CD4-positive, alpha-beta T cell treated with Interleukin-1 beta for 1 hour (primary cell): ENCODE measurements at regions not wholly inside any gene's neighbourhood (a gene's known extent, or its start where the extent isn't known, plus 50 kb on each side); places are given as distances from the start of the nearest gene placed in this dataset.

ENCODE experiments used
- DNase-seq, 2 donors: peaks; one replicate each; pipeline ENCODE4 v3.0.0-alpha.2; 2020 to 2022

DNA sequence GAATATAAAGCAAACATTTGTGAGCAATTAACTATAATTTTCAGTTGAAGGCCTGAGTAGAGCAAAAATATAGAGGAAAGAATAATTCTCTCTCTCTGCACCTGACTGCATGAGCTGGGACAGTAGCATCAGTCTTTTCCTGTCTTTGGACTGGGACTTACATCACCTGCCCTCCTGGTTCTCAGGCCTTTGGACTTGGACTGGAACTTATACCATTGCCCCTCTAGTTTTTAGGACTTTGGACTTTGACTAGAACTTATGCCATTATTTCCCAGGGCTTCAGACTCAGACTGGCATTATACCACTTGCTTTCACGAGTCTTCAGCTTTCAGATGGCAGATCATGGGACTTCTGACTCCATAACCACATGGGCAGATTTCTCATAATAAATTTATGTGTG, 81.0 kb upstream of the SLC25A13 start:
- DNase-seq, result no peak

DNA sequence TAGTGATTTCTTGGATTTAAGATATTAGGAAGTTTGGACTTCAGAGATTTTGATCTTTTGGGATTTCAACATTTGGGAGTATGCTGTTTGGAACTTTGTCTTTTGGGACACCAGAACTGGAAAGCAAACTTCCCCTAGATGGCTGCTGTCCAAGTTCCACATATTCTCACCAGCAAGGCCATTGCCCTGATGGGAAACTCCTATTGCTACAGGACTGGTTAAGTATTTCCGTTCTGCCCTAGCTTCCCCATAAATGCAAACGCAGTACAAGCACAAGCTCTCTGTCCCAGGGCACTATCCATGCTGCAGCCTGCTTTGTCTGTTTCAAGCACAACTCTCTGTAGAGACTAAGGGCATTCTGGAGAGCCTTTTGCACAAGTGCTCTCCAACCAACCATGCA, 79.3 kb upstream of the SLC25A13 start:
- no peak for DNase-seq

DNA sequence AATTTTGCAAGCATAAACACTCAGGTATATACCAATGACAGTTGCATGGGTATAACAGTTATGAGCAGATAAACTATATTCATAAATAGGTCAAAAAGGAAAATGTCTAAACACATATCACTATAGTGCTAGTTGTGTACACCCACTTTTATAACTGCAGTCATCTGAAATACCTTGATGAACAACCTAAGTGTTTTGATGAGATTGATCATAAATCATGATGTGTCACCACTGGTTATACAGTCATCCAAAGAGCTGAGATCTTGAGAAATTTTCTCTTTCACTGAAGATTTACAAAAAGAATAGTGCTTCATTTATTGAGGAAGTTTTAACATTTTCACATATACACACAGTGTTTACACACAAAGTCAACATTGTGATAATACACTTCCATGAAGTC, 78.6 kb upstream of the SLC25A13 start:
- DNase-seq, result no peak

DNA sequence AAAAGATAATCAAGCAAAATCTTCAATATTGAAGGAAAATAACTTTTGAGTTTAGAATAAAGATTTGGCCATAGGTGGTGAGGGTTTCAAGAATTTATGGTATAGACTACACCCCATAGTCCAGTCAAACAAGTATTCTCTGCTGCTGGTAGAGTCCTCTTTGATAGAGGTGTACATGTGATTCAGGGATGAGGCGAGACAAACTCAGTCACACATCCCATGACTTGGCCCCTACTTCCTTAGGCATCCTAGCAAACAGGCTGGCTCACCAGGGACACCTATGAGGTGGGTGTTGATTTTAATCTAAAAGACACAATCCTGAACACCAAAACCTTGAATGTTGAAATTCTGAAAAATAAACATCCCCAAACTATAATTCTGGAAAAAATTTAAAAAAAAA, 78.1 kb upstream of the SLC25A13 start:
- no peak for DNase-seq

DNA sequence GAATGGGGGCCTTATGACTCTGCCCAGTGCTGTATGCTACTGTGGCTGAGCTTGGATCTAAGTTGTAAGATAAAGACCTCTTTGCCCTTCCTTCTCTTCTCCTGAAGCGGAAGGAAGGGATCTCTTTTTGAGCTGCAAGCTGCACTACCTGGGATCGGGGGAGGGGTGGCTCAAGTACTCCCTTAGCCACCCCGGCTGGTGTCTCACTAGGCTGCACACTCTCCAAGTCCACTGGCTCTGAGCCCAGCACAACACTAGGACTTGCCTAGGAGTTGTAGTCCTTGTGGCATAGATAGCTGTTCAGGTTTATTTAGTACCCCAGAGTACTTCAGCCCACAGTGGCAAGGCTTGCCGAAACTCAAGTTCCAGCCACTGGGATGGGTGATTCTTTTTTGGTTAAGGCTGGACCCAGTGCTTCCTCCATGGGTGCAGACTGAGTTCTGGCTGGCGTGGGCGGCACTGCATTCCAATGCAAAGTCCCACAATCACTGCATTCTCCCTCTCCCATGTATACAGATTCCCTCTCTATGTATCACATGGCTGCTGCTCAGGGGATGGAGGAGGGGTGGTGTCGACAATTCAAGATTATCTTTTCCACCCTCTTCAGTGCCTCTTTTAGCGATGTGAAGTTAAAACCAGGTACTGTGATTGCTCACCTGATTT, 76.2 kb upstream of the SLC25A13 start:
- DNase-seq, result no peak

DNA sequence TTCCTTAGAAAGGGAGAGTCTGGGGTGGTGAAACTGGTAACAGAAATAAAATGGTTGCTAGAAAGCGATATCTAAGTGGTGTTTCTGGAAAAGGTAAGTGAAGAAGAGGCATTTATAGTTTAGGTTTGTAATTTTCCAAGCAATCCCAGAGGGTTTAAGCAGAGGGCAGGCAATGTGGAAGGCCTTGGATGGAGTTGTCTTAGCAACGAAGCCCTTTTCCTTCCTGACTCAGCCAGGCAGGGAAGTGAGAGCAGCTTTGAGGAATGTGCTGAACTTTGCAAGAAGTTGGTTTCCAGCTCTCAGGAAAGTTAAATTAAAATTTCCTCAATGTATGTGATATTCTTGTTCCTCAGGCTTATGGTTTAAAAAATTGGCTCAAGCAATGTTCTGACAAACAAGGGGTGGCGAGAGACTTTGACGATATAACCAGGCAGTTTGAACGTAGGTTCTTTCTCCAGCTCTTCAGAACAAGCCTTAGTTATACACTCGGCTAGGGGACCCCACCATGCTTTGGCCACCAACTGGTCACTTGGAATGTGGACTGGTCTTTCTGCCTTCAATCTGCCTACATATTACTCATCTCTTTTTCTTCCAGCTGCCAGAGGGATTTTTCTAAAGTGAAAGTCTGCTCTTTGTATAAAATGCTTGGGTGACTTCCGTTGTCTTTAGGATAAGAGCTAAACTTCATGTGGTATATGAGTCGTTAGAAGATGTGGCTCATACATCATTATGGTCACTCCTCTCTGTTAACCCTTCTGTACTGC, 66.9 kb upstream of the SLC25A13 start:
- no peak for DNase-seq

DNA sequence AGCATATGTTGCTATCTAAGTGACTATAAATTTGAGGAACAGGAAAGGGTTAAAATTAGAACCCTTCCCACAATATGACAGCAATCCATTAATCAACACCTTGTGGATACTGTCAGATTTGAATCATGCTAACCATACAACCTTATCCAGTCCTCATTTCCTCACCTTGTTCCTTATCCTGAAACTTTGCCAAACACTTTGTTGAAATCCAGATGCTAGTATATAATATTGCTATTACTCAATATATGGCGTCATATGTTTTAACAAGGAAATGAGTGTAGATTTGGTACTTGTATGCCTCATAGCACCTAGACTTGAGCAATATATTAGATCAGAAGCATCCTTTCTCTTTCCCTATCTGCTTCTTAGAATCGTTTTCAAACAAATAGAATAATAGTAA, 66.3 kb upstream of the SLC25A13 start:
- no peak for DNase-seq

DNA sequence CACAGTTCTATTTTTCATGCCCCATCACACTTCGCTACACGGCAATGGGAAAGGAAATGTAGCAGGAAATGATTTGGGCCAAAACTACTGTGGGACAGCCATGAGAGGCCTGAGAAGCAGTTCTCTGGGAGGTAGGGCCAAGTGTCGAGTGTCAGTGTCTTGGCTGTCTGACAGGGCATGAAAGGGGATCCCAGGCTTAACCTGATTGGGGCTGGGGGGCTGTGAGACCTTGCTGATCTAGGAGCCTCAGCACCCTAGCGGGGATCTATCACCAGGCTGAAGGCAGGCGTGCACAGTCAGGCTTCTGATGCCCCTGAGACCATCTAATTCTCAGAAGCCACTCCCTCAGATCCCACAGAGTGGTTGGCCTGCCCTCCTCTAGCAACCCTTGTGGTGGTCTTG, 58.2 kb upstream of the SLC25A13 start:
- DNase-seq, result no peak

DNA sequence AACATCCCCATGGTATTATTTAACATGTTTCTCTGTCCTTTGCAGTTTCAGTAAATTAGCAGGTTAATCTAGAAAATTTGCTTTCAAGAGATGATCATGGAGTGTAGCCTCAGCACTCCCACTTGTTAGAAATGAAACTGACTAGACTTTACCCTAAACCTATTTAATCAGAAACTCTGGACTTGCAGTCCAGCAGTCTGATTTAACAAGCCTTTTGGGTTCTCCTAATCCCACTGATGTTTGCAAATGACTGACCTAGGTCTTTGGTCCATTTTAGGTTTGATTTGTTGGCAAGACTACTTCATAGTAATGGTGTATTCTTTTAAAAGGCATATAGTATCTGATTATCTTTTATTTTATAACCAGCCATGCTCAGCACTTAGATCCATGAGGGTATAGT, 55.5 kb upstream of the SLC25A13 start:
- DNase-seq, result no peak
